ENCODE measurements at regions not wholly inside any gene's neighbourhood (a gene's known extent, or its start where the extent isn't known, plus 50 kb on each side); places are given as distances from the start of the nearest gene placed in this dataset.

DNA sequence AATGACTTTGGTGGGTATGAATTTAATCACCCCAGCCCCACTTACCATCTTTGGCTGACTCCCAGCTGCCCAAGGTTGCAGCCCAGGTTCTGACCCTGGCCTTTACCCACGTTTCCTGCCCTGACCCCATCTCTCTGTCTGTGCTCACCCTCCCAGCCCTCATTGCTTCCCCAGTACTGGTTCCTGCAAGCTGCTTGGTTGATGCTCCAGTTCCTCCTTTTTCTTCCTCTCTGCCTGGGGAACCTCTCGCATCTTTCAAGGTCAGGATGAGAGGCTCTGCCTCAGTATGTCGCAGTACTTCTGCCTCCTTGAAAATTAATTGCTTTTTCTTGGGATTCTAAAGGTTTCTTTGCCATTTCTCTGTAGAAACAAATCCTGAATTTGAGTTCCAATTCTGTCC is 263.8 kb upstream of the ZNF32 start:
- Histone ChIP-seq H3K4me3 (ENCODE audit: low read depth in 1 of 3, low read length in 3 of 3) (no peak overlapping the region), H3K9ac (ENCODE audit: low read depth in 1 of 2, low read length in 2 of 2) (no peak overlapping the region), H3K36me3 (ENCODE audit: control insufficient read depth in 4 of 4, insufficient read depth in 3 of 4, low read depth in 1 of 4, low read length in 3 of 4) (no peaks in the 10 kb centered on the region), H3K27me3 (ENCODE audit: control insufficient read depth in 4 of 4, insufficient read depth in 4 of 4, low read length in 3 of 4) (no peaks in the 10 kb centered on the region), H3K9me3 (ENCODE audit: control insufficient read depth in 4 of 4, low read length in 3 of 4) (no peaks in the 10 kb centered on the region), H3K4me1 (ENCODE audit: control insufficient read depth in 4 of 4, insufficient read depth in 4 of 4, low read length in 3 of 4) (no peaks in the 10 kb centered on the region), H3K27ac (ENCODE audit: low read depth in 1 of 2, low read length in 2 of 2) (no peak overlapping the region)
- DNase-seq (ENCODE audit: low spot score): no peak
- 73% methylated on average over 3 of the region's 3 CpGs for WGBS
- TF ChIP-seq RXRA (IDR thresholded peaks at IDR 0.05) (no peak), JUND (IDR thresholded peaks at IDR 0.05) (no peak), FOXA2 (IDR thresholded peaks at IDR 0.05) (no peak), HNF4G (IDR thresholded peaks at IDR 0.05) (no peak), FOXA1 (IDR thresholded peaks at IDR 0.05) (no peak)
- TF ChIP-seq, protein P1, sequence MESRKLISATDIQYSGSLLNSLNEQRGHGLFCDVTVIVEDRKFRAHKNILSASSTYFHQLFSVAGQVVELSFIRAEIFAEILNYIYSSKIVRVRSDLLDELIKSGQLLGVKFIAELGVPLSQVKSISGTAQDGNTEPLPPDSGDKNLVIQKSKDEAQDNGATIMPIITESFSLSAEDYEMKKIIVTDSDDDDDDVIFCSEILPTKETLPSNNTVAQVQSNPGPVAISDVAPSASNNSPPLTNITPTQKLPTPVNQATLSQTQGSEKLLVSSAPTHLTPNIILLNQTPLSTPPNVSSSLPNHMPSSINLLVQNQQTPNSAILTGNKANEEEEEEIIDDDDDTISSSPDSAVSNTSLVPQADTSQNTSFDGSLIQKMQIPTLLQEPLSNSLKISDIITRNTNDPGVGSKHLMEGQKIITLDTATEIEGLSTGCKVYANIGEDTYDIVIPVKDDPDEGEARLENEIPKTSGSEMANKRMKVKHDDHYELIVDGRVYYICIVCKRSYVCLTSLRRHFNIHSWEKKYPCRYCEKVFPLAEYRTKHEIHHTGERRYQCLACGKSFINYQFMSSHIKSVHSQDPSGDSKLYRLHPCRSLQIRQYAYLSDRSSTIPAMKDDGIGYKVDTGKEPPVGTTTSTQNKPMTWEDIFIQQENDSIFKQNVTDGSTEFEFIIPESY (IDR thresholded peaks at IDR 0.05): no peak

DNA sequence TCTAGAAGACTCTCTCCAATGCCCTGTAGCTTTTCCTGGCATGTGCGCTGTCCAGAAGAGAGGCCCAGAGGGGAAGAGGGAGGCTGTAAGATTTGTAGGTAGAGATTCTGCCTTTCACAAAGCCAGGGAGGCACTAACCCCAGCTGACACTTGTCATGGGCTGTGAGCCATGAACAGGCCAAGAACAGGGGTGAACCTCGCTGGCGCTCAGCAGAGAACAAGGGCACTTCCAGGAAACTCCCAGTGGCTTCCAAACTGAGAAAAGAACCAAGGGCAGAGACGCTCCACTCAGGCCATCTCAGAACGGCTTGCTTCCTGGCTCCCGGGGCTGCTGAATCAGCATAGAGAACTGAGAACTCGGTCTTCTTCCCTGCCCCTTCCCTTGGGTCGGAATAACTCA is 257.8 kb upstream of the ZNF32 start:
- H3K9ac ChIP-seq (ENCODE audit: low read depth in 1 of 2, low read length in 2 of 2): no peak overlapping the region
- 71% methylated on average over 8 of the region's 8 CpGs for WGBS

DNA sequence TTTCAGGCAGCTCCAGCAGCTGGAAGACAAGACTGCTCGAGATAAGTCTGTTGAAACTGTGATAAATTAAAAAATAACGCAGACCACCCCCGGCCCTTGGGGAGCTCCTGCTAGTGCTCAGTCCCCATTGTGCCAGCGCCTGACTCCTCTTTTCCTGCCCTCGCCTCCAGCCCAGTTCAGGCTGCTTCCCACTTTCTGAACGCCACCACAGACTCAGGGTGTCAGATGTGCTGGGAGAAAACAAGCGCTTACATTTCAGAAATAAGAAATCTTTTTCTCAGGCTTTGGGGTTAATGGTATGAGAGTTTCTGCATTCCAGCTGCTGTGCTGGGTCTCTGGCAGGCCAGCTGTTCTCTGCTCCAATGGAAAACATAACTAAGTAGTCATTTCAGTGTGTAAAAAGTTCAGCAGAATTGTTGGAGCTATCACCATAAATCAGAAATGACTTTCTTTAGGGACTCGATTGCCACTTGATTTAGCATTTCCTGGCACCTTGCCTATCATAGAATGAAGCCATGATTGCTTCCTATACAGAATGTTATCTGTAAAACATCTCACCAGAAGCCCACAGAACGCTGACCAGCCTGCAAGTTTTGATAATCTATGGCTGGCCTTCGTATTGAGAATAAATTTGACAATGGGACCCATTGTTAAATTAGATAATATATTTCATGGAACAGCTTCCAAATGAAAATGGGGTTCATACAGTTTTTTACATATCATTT is 257.0 kb upstream of the ZNF32 start:
- whole genome bisulfite sequencing: 65% methylated on average over 10 of the region's 10 CpGs

More for the DNA sequence above, 257.8 kb upstream of the ZNF32 start:
- Histone ChIP-seq H3K36me3 (ENCODE audit: control insufficient read depth in 4 of 4, insufficient read depth in 3 of 4, low read depth in 1 of 4, low read length in 3 of 4) (no peaks in the 10 kb centered on the region), H3K4me1 (ENCODE audit: control insufficient read depth in 4 of 4, insufficient read depth in 4 of 4, low read length in 3 of 4) (peaks cover 0 to 9% (median 4%) of the 10 kb centered on the region in 4 donors), H3K27ac (ENCODE audit: low read depth in 1 of 2, low read length in 2 of 2) (peak overlapping the region in 1 of 2 donors; percentile 14), H3K27me3 (ENCODE audit: control insufficient read depth in 4 of 4, insufficient read depth in 4 of 4, low read length in 3 of 4) (no peaks in the 10 kb centered on the region), H3K9me3 (ENCODE audit: control insufficient read depth in 4 of 4, low read length in 3 of 4) (no peaks in the 10 kb centered on the region), H3K4me3 (ENCODE audit: low read depth in 1 of 3, low read length in 3 of 3) (no peak overlapping the region)
- no peak for TF ChIP-seq FOXA2 (IDR thresholded peaks at IDR 0.05)
- TF ChIP-seq RAD21 (IDR thresholded peaks at IDR 0.05): no peak
- TF ChIP-seq RXRA (IDR thresholded peaks at IDR 0.05): peak in 1 of 2 donors; percentile 3
- no peak for TF ChIP-seq SP1 (IDR thresholded peaks at IDR 0.05)
- no peak for TF ChIP-seq GABPA (IDR thresholded peaks at IDR 0.05 in 1 of 2, conservative IDR thresholded peaks at IDR 0.05 in 1 of 2)
- TF ChIP-seq NR2F2 (IDR thresholded peaks at IDR 0.05): peak; percentile 20
- peak; percentile 27 for DNase-seq (ENCODE audit: low spot score)

More for the DNA sequence above, 257.0 kb upstream of the ZNF32 start:
- Histone ChIP-seq H3K9ac (ENCODE audit: low read depth in 1 of 2, low read length in 2 of 2) (no peak overlapping the region), H3K9me3 (ENCODE audit: control insufficient read depth in 4 of 4, low read length in 3 of 4) (no peaks in the 10 kb centered on the region), H3K36me3 (ENCODE audit: control insufficient read depth in 4 of 4, insufficient read depth in 3 of 4, low read depth in 1 of 4, low read length in 3 of 4) (no peaks in the 10 kb centered on the region), H3K27me3 (ENCODE audit: control insufficient read depth in 4 of 4, insufficient read depth in 4 of 4, low read length in 3 of 4) (no peaks in the 10 kb centered on the region), H3K27ac (ENCODE audit: low read depth in 1 of 2, low read length in 2 of 2) (no peak overlapping the region), H3K4me1 (ENCODE audit: control insufficient read depth in 4 of 4, insufficient read depth in 4 of 4, low read length in 3 of 4) (peaks cover 0 to 9% (median 4%) of the 10 kb centered on the region in 4 donors), H3K4me3 (ENCODE audit: low read depth in 1 of 3, low read length in 3 of 3) (no peak overlapping the region)
- DNase-seq (ENCODE audit: low spot score): no peak
- no peak for TF ChIP-seq EGR1 (IDR thresholded peaks at IDR 0.05; ENCODE audit: low read depth in 2 of 2)
- TF ChIP-seq GABPA (IDR thresholded peaks at IDR 0.05 in 1 of 2, conservative IDR thresholded peaks at IDR 0.05 in 1 of 2): no peak
- TF ChIP-seq, protein P1 (IDR thresholded peaks at IDR 0.05): no peak
- TF ChIP-seq RAD21 (IDR thresholded peaks at IDR 0.05): peak in 1 of 2 donors; percentile 8
- no peak for TF ChIP-seq HNF4G (IDR thresholded peaks at IDR 0.05)
- TF ChIP-seq, protein P2, sequence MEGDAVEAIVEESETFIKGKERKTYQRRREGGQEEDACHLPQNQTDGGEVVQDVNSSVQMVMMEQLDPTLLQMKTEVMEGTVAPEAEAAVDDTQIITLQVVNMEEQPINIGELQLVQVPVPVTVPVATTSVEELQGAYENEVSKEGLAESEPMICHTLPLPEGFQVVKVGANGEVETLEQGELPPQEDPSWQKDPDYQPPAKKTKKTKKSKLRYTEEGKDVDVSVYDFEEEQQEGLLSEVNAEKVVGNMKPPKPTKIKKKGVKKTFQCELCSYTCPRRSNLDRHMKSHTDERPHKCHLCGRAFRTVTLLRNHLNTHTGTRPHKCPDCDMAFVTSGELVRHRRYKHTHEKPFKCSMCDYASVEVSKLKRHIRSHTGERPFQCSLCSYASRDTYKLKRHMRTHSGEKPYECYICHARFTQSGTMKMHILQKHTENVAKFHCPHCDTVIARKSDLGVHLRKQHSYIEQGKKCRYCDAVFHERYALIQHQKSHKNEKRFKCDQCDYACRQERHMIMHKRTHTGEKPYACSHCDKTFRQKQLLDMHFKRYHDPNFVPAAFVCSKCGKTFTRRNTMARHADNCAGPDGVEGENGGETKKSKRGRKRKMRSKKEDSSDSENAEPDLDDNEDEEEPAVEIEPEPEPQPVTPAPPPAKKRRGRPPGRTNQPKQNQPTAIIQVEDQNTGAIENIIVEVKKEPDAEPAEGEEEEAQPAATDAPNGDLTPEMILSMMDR (IDR thresholded peaks at IDR 0.05; ENCODE audit: low read depth, low read length, missing input control): no peak

Data from liver (tissue), 8 donors.